ENCODE measurements at regions not wholly inside any gene's neighbourhood (a gene's known extent, or its start where the extent isn't known, plus 50 kb on each side); places are given as distances from the start of the nearest gene placed in this dataset.

DNA sequence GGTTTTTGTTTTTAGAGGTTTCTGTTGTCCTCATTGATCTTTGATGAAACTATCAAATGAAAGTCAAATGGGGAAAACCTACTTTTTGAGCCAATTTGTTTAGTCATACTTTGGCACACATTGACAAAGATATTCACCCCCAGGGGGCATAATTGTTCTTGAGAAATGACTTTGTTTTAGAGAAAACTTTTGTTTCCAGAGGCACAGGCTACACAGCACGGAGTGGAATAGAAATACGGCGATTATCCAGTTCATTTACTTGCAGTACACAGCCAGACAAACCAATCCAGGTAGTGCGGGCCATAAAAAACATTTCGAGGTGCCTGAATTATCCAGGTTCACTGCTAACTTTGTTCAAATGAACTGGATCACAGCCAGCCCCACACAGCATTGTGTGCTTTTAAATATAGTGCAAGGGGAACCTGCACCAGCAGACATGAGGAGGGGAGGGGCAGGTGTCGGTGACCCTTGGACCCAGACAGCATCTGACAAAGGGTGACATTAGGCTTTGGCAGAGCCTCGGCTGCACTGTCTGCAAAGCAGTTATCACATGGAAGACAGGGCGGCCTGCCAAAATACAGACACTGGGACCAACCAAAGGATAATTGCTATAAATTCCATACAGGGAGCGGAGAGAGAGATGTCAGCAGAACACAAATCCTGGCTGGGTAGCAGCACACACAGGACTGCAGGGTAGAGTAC lies 179.6 kb upstream of the NOCT start:
- TF ChIP-seq EZH2 (IDR thresholded peaks at IDR 0.05; ENCODE audit: borderline replicate concordance, low read depth, low read length, severe bottlenecking), result no peak
- TF ChIP-seq MYC (IDR thresholded peaks at IDR 0.05; ENCODE audit: low read depth, low read length), result no peak
- TF ChIP-seq CTCF (IDR thresholded peaks at IDR 0.05; ENCODE audit: extremely low read depth in 1 of 2, insufficient read depth in 1 of 2, low read depth in 1 of 2, low read length in 2 of 2), result no peak
- TF ChIP-seq POLR2A (IDR thresholded peaks at IDR 0.05; ENCODE audit: low read depth, low read length), result no peak
- TF ChIP-seq POLR2AphosphoS5 (IDR thresholded peaks at IDR 0.05; ENCODE audit: insufficient read depth, low read depth, low read length), result no peak
- TF ChIP-seq, protein P1, sequence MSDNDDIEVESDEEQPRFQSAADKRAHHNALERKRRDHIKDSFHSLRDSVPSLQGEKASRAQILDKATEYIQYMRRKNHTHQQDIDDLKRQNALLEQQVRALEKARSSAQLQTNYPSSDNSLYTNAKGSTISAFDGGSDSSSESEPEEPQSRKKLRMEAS (IDR thresholded peaks at IDR 0.05; ENCODE audit: insufficient read depth, insufficient read length), result no peak
- no peak for TF ChIP-seq JUN (IDR thresholded peaks at IDR 0.05; ENCODE audit: borderline replicate concordance, insufficient read depth, insufficient read length, low read depth)
- no peak for TF ChIP-seq GATA2 (IDR thresholded peaks at IDR 0.05; ENCODE audit: insufficient read depth, insufficient read length, low read depth, low read length)
